Mucosa of rectum (tissue), 2 donors: ENCODE measurements at regions not wholly inside any gene's neighbourhood (a gene's known extent, or its start where the extent isn't known, plus 50 kb on each side); places are given as distances from the start of the nearest gene placed in this dataset.

Experiments
- H3K27ac ChIP-seq, 2 donors: one replicate each; pipeline ENCODE4 v1.7.0; 2013; ENCODE audit warnings: inconsistent platforms in 2 of 2, low read depth in 2 of 2, low read length in 2 of 2
- H3K27me3 ChIP-seq, 2 donors: one replicate each; pipeline ENCODE4 v1.7.0; 2013; ENCODE audit warnings: low read length in 2 of 2; ENCODE audit not compliant: control insufficient read depth in 2 of 2, insufficient read depth in 2 of 2
- H3K36me3 ChIP-seq, 2 donors: one replicate each; pipeline ENCODE4 v1.7.0; 2013; ENCODE audit warnings: low read length in 2 of 2; ENCODE audit not compliant: control insufficient read depth in 2 of 2, insufficient read depth in 2 of 2
- H3K4me1 ChIP-seq, 2 donors: one replicate each; pipeline ENCODE4 v1.7.0; 2013; ENCODE audit warnings: low read length in 2 of 2, mild to moderate bottlenecking in 1 of 2; ENCODE audit not compliant: control insufficient read depth in 2 of 2, insufficient read depth in 2 of 2
- H3K4me3 ChIP-seq, 2 donors: one replicate each; pipeline ENCODE4 v1.7.0; 2013; ENCODE audit warnings: low read length in 2 of 2
- H3K9ac ChIP-seq, 2 donors: one replicate each; pipeline ENCODE4 v1.7.0; 2013; ENCODE audit warnings: low read length in 2 of 2, low read depth in 1 of 2, mild to moderate bottlenecking in 1 of 2
- H3K9me3 ChIP-seq, 2 donors: one replicate each; pipeline ENCODE4 v1.7.0; 2013; ENCODE audit warnings: low read length in 2 of 2; ENCODE audit not compliant: control insufficient read depth in 2 of 2
- donor health status: healthy.
- donor health status: Normal muscosa, but diverticular disease.

DNA sequence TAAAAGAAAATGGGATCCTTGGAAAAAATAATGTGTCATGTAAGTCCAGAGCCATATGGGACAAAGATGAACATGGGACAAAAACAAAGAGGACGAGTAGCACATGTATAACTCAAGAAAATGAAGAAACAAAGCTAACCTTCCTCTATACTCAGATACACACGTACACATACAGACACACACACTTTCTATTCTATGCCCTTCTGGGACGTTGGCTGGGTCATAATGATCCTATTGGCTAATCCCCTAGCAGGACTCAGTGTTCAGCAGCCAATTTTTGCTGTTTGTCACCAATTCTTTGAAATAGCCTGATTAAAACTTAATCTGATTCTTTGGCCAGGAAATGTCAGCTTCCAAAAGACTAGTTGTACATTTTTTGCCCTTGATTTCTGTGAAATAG, 189.4 kb upstream of the FOXG1 start:
- H3K4me3 ChIP-seq = no peak overlapping the region
- no peak overlapping the region for H3K27ac ChIP-seq
- H3K9ac ChIP-seq = no peak overlapping the region
- H3K27me3 ChIP-seq = no peaks in the 10 kb centered on the region
- no peaks in the 10 kb centered on the region for H3K36me3 ChIP-seq
- no peaks in the 10 kb centered on the region for H3K4me1 ChIP-seq
- H3K9me3 ChIP-seq = peaks cover 0 to 3% of the 10 kb centered on the region in 2 donors

DNA sequence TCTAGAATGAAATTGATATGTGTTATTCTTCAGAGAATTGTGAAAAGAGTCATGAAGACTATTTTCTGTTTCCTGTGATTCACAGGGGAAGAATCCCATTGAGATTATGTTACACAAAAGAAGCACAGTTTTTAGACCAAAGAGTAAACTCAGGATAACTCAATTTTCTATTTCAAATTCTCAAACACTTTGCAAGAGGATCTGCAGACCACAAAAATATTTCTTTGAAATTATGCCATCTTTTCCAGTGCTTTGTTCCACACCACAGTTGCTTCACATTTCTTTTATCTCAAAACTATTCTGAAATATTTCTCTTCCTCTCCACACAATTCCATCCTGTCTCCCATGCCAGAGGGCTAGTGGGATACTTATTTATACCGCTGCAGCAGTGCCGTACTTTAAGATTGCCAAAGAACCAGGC, 188.9 kb upstream of the FOXG1 start:
- Histone ChIP-seq H3K9ac (no peak overlapping the region), H3K4me3 (no peak overlapping the region), H3K4me1 (no peaks in the 10 kb centered on the region), H3K27ac (no peak overlapping the region), H3K36me3 (no peaks in the 10 kb centered on the region), H3K9me3 (peaks cover 0 to 3% of the 10 kb centered on the region in 2 donors), H3K27me3 (no peaks in the 10 kb centered on the region)

DNA sequence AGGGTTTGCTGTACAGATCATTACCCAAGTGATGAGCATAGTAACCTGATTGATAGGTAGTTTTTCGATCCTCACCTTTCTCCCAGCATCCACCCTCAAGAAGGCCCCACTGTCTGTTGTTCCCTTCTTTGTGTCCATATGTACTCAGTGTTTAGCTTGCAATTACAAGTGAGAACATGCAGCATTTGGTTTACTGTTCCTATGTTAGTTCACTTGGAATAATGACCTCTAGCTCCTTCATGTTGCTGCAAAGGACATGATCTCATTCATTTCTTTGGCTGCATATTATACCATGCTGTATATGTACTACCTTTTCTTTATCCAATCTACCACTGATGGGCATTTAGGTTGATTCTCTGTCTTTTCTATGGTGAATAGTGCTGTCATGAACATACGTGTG, 181.6 kb upstream of the FOXG1 start:
- Histone ChIP-seq H3K9me3 (peaks cover 0 to 2% of the 10 kb centered on the region in 2 donors), H3K4me3 (no peak overlapping the region), H3K9ac (no peak overlapping the region), H3K27ac (no peak overlapping the region), H3K4me1 (no peaks in the 10 kb centered on the region), H3K36me3 (no peaks in the 10 kb centered on the region), H3K27me3 (no peaks in the 10 kb centered on the region)

DNA sequence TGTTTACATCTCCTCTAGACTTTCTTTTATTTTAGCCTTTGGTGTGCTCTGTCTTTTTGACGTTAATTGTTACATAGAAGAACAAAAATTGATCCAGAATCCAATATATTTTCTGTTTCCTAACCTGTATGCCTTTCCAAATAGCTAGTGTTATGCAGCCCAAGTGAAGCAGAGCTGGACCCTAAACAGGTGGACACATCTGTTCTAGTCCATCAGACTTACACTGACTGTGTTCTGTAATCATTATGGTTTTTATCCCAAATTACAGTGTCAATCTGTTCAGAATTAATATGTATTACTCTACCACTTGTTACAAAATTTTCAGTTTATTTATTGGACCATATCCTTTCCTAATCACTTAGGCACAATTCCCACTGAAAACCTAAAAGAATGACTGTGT, 176.8 kb upstream of the FOXG1 start:
- Histone ChIP-seq H3K9me3 (peaks cover 0 to 2% of the 10 kb centered on the region in 2 donors), H3K36me3 (no peaks in the 10 kb centered on the region), H3K4me3 (no peak overlapping the region), H3K9ac (no peak overlapping the region), H3K27ac (no peak overlapping the region), H3K27me3 (no peaks in the 10 kb centered on the region), H3K4me1 (no peaks in the 10 kb centered on the region)

DNA sequence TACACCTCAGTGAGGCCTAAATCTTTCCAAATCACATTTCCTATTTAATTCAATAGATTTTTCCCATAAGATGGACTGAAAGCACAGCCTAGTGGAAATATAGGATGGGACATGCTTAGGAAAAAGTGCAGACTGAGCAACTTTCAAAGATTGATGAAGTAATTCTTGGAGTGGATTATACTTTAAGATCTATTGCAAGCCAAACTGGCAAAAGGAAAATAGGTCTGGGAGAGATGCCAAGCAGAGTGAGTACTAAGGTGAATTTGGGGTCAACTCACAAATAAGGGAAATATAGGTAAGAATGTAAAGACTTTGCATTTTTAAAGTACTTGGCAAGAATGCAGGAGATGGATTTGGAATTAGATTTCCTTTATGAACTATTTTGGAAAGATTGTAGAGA, 170.2 kb upstream of the FOXG1 start:
- Histone ChIP-seq H3K36me3 (no peaks in the 10 kb centered on the region), H3K9me3 (no peaks in the 10 kb centered on the region), H3K9ac (no peak overlapping the region), H3K27me3 (no peaks in the 10 kb centered on the region), H3K4me3 (no peak overlapping the region), H3K4me1 (no peaks in the 10 kb centered on the region), H3K27ac (no peak overlapping the region)

DNA sequence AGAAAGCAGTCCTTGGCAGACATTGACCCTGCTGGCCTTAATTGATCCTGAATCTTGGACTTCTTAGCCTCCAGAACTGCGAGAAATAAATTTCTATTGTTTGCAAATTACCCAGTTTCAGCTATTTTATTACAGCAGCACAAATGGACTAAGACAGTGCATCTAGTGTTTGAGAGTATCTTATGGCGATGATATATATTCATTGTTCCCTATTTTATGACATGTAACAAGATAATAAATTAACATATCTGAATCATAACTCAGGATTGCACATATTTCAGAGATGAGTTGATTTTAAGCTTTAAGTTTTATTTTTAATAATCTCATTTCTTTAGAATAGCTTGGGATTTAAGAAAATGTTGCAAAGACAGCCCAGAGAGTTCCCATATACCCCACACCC, 167.4 kb upstream of the FOXG1 start:
- Histone ChIP-seq H3K4me1 (no peaks in the 10 kb centered on the region), H3K4me3 (no peak overlapping the region), H3K36me3 (no peaks in the 10 kb centered on the region), H3K27ac (no peak overlapping the region), H3K27me3 (no peaks in the 10 kb centered on the region), H3K9ac (no peak overlapping the region), H3K9me3 (no peaks in the 10 kb centered on the region)

DNA sequence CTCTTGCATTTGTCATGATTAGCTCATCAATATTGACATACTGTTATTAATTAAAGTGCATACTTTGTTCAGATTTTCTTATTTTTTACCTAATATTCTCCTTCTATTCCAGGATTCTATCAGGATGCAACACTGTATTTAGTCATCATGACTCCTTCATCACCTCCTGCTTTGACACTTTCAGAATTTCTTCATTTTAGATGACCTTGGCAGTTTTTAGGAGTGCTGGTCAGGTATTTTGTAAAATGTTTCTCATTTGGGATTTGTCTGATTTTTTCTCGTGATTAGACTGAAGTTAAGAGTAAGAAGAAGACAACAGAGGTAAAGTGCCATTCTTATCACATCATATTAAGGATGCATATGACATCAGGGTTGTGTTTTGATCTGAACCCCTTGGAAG, 167.0 kb upstream of the FOXG1 start:
- no peaks in the 10 kb centered on the region for H3K27me3 ChIP-seq
- no peak overlapping the region for H3K4me3 ChIP-seq
- H3K4me1 ChIP-seq = no peaks in the 10 kb centered on the region
- H3K27ac ChIP-seq = no peak overlapping the region
- no peaks in the 10 kb centered on the region for H3K36me3 ChIP-seq
- H3K9ac ChIP-seq = no peak overlapping the region
- no peaks in the 10 kb centered on the region for H3K9me3 ChIP-seq

DNA sequence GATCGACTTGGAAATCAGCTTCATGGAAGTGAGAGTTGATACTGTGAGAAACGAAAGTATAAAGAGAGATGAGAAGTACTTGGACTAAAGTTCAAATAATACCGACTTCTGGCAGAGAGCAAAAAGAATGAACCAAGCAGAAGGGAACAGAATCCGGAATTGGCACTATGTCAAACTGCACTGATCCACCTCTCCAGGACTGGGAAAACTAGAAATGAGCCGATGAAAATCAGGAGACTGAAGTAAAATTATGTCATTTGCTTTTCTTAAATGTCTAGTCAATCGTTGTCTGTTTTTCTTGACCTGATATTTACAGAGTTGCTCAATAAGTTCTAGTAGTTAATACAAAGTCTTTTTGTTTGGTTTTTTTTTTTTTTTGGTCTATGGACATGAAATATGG, 163.0 kb upstream of the FOXG1 start:
- Histone ChIP-seq H3K4me3 (no peak overlapping the region), H3K9ac (no peak overlapping the region), H3K9me3 (no peaks in the 10 kb centered on the region)

DNA sequence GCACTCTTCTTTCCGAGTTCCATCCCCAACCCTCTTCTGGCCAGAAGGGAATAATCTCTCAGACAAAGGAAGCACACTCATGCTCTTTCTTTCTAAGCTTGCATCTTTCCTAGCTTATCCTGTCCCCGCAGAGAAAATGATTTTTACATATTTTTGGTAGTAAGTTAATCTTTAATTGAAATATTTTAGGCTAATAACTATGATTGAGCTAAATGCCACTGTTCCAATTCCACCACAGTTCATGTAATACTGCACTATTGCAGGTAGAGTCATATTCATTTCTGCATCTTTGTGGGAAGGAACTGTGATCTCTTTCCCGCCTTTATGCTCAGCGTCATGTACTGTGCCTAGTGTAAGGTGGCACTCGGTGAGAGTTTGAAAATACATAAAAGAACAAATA, 158.9 kb upstream of the FOXG1 start:
- Histone ChIP-seq H3K9ac (no peak overlapping the region), H3K36me3 (no peaks in the 10 kb centered on the region), H3K27me3 (no peaks in the 10 kb centered on the region), H3K4me1 (no peaks in the 10 kb centered on the region), H3K4me3 (no peak overlapping the region), H3K27ac (no peak overlapping the region), H3K9me3 (no peaks in the 10 kb centered on the region)

More for the DNA sequence above, 163.0 kb upstream of the FOXG1 start:
- Histone ChIP-seq H3K27me3 (no peaks in the 10 kb centered on the region), H3K27ac (no peak overlapping the region), H3K4me1 (no peaks in the 10 kb centered on the region), H3K36me3 (no peaks in the 10 kb centered on the region)

DNA sequence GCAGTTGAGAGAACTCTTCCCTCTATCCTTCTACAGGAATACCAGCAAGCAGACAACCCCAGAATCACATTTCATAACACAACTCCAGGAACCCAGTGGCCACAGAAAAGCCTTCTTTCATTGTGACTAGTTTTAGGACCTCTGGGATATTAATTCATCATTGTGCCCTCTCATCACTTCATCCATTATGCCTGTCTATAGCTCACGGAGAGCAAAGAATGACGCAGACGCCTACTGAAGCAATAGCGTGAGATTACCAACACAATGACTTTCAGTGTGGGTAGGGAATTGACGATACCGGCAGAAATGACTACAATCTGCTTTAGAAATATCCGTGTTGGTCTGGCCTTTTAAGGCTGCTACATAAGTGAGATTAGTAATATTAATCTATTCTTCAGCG, 158.1 kb upstream of the FOXG1 start:
- no peak overlapping the region for H3K27ac ChIP-seq
- no peaks in the 10 kb centered on the region for H3K36me3 ChIP-seq
- no peak overlapping the region for H3K9ac ChIP-seq
- no peaks in the 10 kb centered on the region for H3K4me1 ChIP-seq
- H3K27me3 ChIP-seq = no peaks in the 10 kb centered on the region
- H3K9me3 ChIP-seq = no peaks in the 10 kb centered on the region
- H3K4me3 ChIP-seq = no peak overlapping the region
